Umbilical cord (tissue), 1 donor: ENCODE measurements at regions not wholly inside any gene's neighbourhood (a gene's known extent, or its start where the extent isn't known, plus 50 kb on each side); places are given as distances from the start of the nearest gene placed in this dataset.
"Not testable (repeated sequence)": the region's sequence is repeated elsewhere in the genome, so short reads cannot be mapped to it uniquely, and the experiment has no call there.

ENCODE experiments used
- DNase-seq: peaks from one replicate; pipeline ENCODE4 v3.0.0-alpha.2; 2015; ENCODE audit warnings: low spot score

GRCh38 chr12:131473741-131474709 is 236.9 kb upstream of the SFSWAP start:
- no peak for DNase-seq

- not testable (repeated sequence) for DNase-seq
Measured at GRCh38 chr12:131475012-131475411, 235.9 kb upstream of the SFSWAP start.

GRCh38 chr12:131477613-131478012 is 233.3 kb upstream of the SFSWAP start:
- no peak for DNase-seq

- DNase-seq, result no peak
Measured at GRCh38 chr12:131478468-131478867, 232.4 kb upstream of the SFSWAP start.

GRCh38 chr12:131482199-131482598 is 228.7 kb upstream of the SFSWAP start:
- DNase-seq, result no peak

GRCh38 chr12:131482686-131483085 is 228.2 kb upstream of the SFSWAP start:
- no peak for DNase-seq

- DNase-seq, result no peak
Measured at GRCh38 chr12:131486451-131487230, 224.2 kb upstream of the SFSWAP start.

- DNase-seq, result peak; percentile 69
Measured at GRCh38 chr12:131487388-131488124, 223.3 kb upstream of the SFSWAP start.

- DNase-seq, result no peak
Measured at GRCh38 chr12:131489718-131490117, 221.2 kb upstream of the SFSWAP start.

- DNase-seq, result no peak
Measured at GRCh38 chr12:131491155-131491554, 219.7 kb upstream of the SFSWAP start.

- DNase-seq, result peak; percentile 66
Measured at GRCh38 chr12:131491916-131492490, 218.9 kb upstream of the SFSWAP start.

GRCh38 chr12:131493068-131493826 is 217.6 kb upstream of the SFSWAP start:
- no peak for DNase-seq

- DNase-seq, result no peak
Measured at GRCh38 chr12:131494216-131494615, 216.7 kb upstream of the SFSWAP start.

GRCh38 chr12:131494741-131495524 is 216.0 kb upstream of the SFSWAP start:
- DNase-seq, result no peak

- no peak for DNase-seq
Measured at GRCh38 chr12:131497966-131498365, 212.9 kb upstream of the SFSWAP start.

- peak; percentile 81 for DNase-seq
Measured at GRCh38 chr12:131499160-131499863, 211.6 kb upstream of the SFSWAP start.

- DNase-seq, result no peak
Measured at GRCh38 chr12:131499864-131500190, 211.1 kb upstream of the SFSWAP start.

GRCh38 chr12:131500564-131500963 is 210.3 kb upstream of the SFSWAP start:
- no peak for DNase-seq

- DNase-seq, result no peak
Measured at GRCh38 chr12:131505561-131505960, 205.3 kb upstream of the SFSWAP start.
